ENCODE measurements at regions not wholly inside any gene's neighbourhood (a gene's known extent, or its start where the extent isn't known, plus 50 kb on each side); places are given as distances from the start of the nearest gene placed in this dataset.

DNA sequence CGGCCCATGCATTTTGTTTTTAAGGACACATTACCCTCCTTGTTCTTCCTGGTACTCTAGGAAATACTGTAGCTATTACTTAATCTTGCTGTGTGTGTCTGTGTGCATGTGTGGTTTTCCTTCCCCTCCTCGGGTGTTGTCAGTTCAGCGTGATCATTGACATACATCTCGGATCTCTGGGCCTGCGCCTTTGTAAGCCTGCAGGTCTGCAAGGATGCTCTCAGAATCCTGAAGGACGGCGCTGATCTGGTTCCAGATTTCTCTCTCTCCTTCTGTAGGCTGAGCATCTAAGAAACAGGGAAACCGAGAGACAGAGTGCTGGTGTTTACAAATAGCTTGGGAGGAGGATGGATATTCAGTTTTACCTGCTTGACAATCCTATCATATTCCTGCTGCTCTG, 100.2 kb downstream of the CYRIA start:
- no peak for DNase-seq (ENCODE audit: low read depth in 2 of 3, low spot score in 1 of 3)

DNA sequence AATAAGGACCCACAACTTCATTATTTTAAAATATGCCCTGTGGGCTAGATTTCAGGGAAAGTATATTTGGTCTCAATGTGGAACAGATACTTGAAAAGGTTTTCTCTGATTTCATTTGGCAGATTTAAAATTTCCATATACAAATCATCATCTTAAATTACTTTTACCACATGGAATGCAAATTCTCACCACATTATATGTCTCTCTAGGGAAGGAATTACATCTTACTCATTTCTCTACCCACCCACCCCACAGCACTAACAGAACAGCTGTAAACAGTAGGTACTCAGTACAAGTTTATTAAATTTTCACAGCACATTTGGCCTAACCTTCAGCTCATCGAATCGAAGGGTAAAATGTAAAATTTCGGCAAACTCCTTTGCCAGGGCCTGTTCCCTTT, 104.0 kb downstream of the CYRIA start:
- no peak for DNase-seq (ENCODE audit: low read depth in 2 of 3, low spot score in 1 of 3)

DNA sequence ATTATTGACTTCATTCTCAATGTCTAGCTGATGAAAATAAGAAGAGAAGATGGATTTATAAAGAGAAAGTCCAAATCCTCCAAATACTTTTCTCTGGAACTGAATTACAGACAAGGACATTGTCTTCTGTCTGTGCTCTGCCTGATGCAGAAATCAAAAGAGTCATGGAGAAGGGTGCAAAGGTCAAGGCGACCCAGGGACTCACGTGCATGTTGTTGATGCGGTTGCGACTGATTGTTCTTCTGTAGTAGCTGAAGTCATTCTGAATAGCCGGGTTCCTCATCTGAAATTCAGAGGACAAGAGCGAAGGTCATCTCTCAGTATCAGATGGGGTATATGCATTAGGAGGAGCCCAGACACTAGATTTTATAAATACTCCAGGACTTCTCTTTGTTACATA, 104.4 kb downstream of the CYRIA start:
- DNase-seq (ENCODE audit: low read depth in 2 of 3, low spot score in 1 of 3), result no peak

DNA sequence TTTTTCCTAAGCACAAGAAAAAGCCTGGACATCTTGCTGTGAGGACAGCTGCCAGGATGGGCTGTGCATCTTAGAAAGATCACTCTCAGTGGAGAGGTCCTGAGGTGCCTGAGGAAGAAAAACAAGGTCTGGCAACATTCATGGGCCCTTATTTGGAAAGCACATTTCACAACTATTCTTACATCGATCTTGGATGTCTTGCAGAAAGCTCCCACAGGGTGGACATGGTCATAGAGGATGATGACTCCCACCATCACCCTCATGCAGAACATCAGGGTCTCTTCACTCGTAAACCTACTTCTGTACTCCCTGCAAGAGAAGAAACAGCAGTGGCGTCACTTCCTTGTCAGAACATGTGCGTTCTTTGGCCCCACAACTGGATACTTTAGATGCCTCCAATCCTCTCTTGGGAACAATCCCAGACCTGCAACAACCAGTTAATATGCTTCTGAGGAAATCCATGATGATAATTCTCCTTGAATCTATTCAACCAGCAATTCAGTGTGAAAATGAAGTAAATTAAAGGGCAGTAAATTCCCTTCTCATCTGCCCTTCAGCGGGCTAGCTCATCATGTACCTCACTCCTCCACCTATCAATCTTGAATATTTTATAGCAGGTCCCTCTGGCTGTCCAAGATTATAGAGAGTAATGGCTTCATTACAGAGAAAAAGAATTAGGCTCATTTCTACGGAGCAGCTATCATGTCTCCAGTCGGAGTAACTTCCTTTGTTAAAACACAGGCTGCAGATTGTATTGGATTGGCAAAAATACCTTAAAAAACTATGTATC, 106.2 kb downstream of the CYRIA start:
- no peak for DNase-seq (ENCODE audit: low read depth in 2 of 3, low spot score in 1 of 3)

DNA sequence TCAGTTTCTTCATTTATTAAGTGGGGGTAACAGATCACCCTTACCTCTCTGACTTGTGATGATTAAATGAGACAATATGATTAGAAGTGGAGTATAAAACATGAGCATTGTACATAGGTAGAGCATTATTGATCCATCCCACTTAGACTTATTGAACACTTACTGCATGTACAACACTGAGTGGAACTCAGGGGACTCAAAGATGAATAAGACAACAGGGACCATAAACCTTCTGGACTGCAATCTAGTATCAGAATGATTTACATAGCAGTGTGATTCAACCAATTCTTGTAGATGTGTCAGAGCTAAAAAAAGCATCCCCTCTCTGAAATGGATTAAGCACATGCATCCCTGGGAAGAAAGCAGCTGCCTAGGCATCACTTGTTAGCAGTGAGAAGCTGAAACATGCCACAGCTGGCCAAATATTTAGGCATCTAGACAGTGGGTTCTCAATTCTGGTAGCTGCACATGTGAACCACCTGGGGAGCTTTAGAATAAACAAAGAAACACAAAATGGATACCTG, 111.5 kb downstream of the CYRIA start:
- DNase-seq (ENCODE audit: low read depth in 2 of 3, low spot score in 1 of 3), result no peak

DNA sequence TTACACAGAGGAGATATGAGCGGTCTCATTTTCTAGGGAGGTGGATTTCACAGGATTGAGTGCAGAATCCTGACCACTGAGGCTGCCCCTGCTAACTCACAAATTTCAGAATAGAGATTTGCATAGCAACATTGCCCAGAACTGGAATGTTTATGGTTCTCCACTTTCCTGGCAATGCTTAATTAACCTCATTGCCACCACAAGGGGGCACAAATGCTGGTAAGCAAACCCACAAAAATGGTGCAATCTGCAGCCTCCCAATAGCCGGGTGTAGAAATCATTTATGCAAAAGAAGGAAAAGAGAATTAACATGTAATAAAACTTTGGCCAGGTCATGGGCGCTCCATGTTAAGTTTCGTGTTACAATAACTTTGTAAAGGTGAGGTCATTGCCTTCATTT, 112.4 kb downstream of the CYRIA start:
- peak in 2 of 3 donors; percentile 0 to 3 for DNase-seq (ENCODE audit: low read depth in 2 of 3, low spot score in 1 of 3)

DNA sequence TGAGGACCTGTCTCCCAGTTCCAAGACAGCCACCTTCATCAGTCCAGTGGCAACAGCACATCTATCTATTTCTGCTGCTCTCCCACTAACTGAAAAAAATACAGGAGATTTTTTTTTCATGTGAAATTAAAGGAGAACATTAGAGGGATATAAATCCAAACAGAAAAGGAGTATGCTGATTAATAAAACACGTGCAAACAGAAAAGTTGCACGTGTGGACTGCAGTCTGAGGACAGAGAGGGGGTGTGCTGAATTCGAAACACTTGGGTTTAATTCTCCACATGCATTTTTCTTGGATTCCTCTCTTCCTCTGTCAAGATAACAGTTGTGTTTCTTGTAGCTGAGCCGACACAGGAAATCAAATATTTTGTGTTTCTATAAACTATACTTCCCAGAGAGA, 113.4 kb downstream of the CYRIA start:
- DNase-seq (ENCODE audit: low read depth in 2 of 3, low spot score in 1 of 3), result no peak

DNA sequence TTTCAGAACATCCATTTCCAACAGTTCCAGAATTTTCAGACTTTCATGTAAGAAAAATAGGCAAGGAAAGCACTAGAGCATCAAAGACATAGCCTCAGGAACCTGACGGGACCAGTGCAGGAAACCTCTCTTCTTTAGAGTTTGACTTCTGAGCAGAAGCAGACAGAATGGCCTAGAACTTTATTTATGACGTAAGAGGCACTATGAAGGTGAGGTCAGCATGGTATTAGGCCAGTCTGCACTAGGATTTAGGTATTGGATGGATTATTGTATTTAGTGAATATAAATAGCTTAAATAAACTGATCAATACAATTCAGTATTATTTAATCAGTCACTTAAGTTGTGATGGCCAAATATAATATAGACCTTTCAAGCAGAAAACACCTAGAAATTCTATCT, 117.6 kb downstream of the CYRIA start:
- DNase-seq (ENCODE audit: low read depth in 2 of 3, low spot score in 1 of 3), result no peak

DNA sequence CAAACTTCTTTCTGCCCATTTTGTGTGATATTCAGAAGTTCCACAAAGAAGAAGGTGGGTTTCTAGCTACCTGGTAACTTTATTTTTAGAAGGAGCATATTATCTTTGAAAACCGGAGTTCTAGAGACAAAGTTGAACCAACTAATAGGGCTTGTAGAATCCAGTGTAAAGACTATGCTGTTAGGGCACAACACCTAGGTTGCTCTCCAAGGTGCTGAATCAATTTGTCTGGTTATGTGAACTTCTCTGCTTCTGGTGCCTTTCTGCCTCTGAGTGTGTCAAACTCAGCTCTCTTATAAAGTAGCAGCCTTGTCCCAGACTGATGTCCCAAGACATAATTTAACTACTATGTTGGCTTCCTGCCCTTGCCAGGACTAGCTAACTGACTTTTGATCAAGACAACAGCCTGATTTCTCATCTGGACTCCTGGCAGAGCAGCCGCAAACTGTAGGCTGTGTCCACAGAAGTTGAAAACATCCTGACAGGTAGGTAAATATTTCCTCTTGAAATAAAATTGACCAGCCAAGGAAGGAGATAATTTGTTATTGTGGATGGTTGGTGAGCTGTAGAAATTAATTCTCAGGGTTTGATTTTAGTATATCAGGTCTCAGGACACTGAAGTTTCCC, 119.4 kb downstream of the CYRIA start:
- peak in 1 of 3 donors; percentile 2 for DNase-seq (ENCODE audit: low read depth in 2 of 3, low spot score in 1 of 3)

DNA sequence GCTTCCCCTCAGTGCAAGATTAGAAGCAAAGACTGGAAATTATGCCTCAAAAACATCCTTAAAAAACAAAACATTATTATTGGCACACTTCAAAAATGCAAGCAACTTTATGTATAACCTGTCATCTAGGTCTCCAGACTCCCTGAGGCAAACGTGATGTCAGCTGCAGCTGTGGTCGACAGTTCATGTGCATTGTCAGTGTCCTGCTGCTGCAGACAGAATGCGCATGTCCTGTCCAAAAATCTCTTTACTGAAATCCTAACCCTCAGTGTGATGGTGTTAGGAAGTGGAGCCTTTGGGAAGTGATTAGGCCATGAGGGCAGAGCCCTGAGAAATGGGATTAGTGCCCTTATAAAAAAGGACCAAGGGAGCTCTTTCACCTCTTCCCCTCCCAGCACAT, 126.9 kb downstream of the CYRIA start:
- DNase-seq (ENCODE audit: low read depth in 2 of 3, low spot score in 1 of 3), result no peak

DNA sequence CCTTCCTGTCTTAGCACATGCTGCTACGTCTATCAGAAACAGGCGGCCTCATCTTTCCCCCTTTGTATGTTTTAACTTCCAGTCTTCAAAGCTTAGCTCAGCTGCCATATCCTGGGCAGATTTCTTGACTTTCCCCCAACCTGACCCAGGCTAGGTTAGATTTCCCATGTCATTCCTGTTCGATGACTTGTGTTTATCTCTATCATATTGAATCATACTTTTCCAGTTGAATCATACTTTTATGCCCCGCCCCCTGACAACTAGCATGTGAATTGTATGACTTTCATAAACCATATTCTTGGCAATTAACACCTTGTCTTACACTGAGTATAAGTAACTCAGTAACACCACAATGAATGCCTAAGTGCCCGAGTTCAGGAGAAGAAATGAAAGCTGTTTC, 128.3 kb downstream of the CYRIA start:
- no peak for DNase-seq (ENCODE audit: low read depth in 2 of 3, low spot score in 1 of 3)

DNA sequence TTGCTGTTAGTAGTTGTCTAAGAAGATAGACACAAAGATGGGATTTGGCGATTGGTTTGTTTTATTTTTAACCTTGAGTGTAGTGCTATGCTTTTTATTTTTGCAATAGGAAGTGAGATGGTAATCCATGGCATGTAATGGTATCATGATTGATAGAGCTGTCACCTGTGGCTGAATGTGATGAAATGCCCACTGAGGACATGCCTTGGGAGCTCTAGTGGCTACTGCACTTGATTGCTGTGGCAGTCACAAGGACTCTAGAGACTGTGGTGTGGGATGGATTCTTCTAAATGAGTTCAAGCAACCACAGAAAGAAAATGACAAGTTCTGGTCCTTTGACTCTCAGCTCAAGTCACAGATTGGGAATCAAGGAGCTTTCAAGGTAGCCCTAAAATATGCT, 139.4 kb downstream of the CYRIA start:
- no peak for DNase-seq (ENCODE audit: low read depth in 2 of 3, low spot score in 1 of 3)

DNA sequence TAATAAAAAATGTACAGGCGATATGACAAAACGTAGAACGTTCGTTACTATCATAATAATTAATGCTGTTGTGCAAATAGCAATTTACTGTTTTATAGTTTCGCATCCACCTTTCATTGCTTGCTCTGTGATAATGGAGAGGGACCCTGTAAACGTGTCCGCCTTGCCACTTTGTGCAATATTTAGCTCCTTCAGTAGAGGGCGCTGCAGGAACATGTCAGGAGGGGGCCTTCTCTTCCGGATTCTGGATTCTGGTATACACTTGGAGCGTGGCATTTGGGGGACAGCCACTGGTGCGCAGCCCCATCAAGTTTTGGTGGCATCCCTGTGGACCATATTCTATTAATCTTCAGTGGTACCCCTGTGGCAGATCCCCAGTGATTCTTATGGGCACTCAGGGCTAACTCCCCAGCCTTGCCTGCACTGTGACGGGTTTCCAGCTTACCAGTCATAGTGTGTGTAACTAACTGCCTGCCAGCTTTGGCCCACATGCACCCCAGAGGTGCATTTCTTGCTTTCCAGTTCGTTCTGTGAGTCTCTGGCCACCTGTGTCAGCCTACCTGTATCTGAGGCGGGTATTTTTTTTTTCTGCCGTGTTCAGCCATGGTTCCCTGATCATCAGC, 140.3 kb downstream of the CYRIA start:
- DNase-seq (ENCODE audit: low read depth in 2 of 3, low spot score in 1 of 3), result peak in 1 of 3 donors; percentile 11

DNA sequence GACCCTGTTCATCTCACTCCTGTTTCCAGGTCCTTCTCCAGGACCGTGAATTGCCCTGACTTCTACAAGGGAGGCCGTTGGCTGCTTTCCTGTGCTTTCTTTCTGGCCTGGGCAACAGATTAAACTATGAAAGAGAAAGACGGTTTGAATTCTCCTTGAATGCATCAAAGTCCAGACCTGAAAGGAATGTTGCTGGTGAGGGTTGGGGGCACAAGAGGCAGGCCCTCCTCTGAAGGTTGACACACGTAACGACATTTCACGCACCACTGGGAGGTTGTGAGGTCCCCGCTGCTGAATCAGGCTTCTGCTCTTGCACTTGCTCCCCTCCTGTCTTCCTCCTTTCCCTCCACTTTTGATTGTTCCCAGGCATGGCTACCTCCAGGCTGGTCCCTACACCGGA, 141.9 kb downstream of the CYRIA start:
- no peak for DNase-seq (ENCODE audit: low read depth in 2 of 3, low spot score in 1 of 3)

DNA sequence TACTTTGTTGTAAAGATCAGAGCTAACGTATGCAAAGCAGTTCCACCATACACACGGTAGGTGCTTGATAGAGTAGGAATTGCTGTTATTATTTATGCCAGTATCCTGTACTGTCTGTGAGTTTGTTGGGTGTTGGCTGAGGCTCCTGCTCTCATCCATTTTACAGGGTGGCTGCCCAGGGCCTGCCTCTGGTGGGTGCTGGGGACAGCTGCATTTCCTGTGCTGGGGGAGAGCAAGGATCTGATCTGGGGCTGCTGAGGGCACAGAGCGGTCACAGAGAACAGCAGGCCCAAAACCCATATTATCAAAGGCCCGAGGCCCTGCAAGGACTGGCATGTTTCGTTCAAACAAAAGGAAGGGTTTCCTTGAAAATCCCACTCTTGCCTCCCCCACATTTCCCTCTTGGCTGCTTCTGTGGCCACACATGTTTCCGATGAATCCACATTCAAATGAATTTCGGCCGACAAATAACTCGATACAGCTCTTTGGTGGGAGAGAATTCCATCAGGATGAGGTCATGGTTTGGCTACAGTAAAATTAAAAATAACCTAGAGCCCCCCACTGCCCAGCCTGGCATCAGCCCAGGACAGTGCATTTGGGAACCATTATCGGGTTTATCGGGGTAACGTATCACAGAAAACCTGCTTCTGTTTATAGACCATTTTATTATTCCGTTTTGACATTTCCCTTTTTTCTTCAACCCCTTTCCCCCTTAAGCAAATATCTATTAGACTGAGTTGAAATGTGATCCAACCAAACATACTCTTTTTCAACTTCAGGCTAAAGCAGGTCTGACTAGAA, 143.4 kb downstream of the CYRIA start:
- DNase-seq (ENCODE audit: low read depth in 2 of 3, low spot score in 1 of 3), result no peak

DNA sequence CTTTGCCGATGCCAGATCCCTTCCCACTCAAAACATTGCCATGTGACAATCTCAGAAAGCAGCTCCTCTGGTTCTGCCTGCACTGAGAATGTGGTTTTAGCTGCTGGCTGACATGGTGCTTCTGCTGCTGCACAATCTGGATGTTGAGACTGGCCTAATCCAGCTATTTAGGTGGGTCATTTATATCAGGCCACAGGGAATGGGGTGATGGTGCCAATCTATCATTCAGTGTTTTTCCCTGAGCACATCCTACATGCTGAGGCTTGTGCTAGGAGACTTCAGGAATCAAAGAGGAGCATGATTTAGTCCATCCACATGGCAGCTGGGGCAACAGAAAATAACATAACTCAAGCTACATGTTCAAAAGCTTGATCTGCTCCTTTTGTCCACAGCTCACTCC, 144.7 kb downstream of the CYRIA start:
- DNase-seq (ENCODE audit: low read depth in 2 of 3, low spot score in 1 of 3), result no peak

DNA sequence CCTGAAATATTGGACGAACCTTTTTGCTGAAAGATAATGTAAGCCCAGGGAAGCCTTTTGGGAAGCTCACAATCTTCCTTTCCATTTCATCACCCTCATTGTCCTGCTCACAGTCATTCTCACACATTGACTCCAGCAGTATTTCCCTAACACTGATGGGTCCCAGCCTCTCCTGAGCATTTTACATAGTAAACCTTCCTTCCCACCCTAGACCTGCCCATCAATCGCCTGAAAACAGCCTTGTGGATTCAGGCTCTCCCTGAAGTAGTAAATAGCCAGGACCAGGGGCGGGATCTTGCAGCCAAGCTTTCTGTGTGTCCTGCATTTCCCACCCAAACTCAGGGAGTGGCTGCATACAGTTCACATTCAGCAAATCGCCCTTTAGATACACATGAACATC, 149.9 kb downstream of the CYRIA start:
- DNase-seq (ENCODE audit: low read depth in 2 of 3, low spot score in 1 of 3), result no peak

DNA sequence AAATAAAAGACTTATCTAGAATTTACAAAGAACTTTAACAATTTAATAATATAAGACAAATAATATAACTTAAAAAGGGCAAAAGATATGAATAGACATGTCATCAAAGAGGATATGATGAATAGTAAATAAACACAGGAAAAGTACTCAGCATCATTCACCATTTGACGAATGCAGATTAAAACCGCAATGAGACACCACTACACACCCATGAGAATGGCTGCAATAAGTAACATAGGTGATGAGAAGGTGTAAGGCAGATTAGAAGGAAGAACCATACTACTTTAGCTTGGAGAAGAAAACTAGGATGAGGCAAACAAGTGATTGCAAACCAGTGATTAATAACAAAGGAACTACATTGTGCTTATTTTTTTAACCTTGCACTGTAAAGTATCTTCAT, 152.0 kb downstream of the CYRIA start:
- no peak for DNase-seq (ENCODE audit: low read depth in 2 of 3, low spot score in 1 of 3)

DNA sequence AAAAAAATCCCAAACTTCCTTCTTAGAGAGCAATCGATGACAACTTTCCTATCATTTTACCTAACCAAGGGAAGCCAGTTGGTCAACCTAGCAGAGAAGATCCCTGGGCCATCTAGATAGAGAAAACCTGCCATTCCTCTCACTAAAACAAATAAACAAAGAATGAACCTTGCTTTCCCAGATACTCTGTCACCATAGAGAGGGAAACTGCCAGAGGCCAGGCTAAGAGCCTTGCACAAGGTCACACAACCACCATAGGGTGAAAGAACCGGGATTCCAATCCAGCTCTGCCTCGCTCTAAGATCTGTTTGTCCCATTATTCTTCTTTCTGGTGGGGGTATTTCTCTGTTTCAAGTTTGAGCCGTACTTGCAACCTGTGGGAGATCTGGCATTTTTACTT, 154.6 kb downstream of the CYRIA start:
- no peak for DNase-seq (ENCODE audit: low read depth in 2 of 3, low spot score in 1 of 3)

DNA sequence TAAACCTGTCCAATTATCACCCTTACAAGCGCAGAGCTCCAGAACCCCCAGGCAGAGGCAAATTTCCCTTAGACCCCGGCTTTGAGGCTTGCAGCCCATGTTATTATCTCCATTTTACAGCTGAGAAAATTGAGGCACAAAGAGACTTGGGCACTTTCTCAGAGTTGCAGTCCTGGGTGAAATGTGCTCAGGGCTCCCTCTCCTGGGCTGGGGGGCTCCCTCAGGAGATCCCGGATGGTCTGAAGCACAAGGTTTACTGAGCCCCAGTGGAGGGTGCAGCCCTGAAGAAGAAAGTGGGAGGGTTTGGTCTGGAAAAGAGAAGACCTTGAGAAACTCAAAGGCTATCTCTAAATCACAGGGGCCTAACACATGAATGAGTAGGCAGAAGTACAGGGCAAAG, 156.6 kb downstream of the CYRIA start:
- no peak for DNase-seq (ENCODE audit: low read depth in 2 of 3, low spot score in 1 of 3)

DNA sequence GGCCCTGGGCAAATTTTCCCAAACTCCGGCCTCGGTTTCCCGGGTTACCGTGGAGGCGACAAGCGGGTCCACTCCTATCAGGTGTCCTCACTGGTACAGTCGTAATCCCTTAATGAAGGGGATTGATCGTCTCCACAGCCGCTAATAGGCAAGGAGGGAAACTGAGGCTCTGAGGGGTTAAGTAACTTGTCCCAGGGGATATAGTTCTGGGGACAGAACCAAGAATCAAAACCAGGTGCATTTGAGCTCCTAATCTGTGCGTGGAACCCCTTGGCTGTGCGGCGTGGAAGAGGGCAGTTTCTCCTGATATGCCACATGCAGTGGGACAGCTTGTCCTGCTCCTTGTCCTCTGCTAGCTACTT, 157.2 kb downstream of the CYRIA start:
- DNase-seq (ENCODE audit: low read depth in 2 of 3, low spot score in 1 of 3), result no peak
